Liver (tissue), 8 donors: ENCODE measurements at regions not wholly inside any gene's neighbourhood (a gene's known extent, or its start where the extent isn't known, plus 50 kb on each side); places are given as distances from the start of the nearest gene placed in this dataset.

ENCODE experiments used
- DNase-seq: peaks from one replicate; pipeline ENCODE4 v3.0.0-alpha.2; 2017; ENCODE audit warnings: low spot score
- H3K27ac ChIP-seq, 2 donors: one replicate each; pipeline ENCODE4 v1.7.0; 2013; ENCODE audit warnings: inconsistent platforms in 2 of 2, low read length in 2 of 2, control low read depth in 1 of 2, low read depth in 1 of 2, mild to moderate bottlenecking in 1 of 2
- H3K27me3 ChIP-seq, 4 donors: one replicate each; pipeline versions ENCODE4 v1.6.1 to v1.7.0; 2013; ENCODE audit warnings: low read length in 3 of 4, inconsistent platforms in 1 of 4, mild to moderate bottlenecking in 1 of 4, moderate library complexity in 1 of 4; ENCODE audit not compliant: control insufficient read depth in 4 of 4, insufficient read depth in 4 of 4
- H3K36me3 ChIP-seq, 4 donors: one replicate each; pipeline versions ENCODE4 v1.6.1 to v1.7.0; 2013; ENCODE audit warnings: low read length in 3 of 4, mild to moderate bottlenecking in 3 of 4, low read depth in 1 of 4, moderate library complexity in 1 of 4; ENCODE audit not compliant: control insufficient read depth in 4 of 4, insufficient read depth in 3 of 4
- H3K4me1 ChIP-seq, 4 donors: one replicate each; pipeline versions ENCODE4 v1.6.1 to v1.7.0; 2013; ENCODE audit warnings: low read length in 3 of 4, mild to moderate bottlenecking in 3 of 4, moderate library complexity in 1 of 4; ENCODE audit not compliant: control insufficient read depth in 4 of 4, insufficient read depth in 4 of 4
- H3K4me3 ChIP-seq, 3 donors: one replicate each; pipeline versions ENCODE4 v1.6.1 to v1.7.0; 2013; ENCODE audit warnings: low read length in 3 of 3, control low read depth in 1 of 3, low read depth in 1 of 3, mild to moderate bottlenecking in 1 of 3
- H3K9ac ChIP-seq, 2 donors: one replicate each; pipeline ENCODE4 v1.7.0; 2013; ENCODE audit warnings: low read length in 2 of 2, mild to moderate bottlenecking in 2 of 2, moderate library complexity in 2 of 2, control low read depth in 1 of 2, low read depth in 1 of 2
- H3K9me3 ChIP-seq, 4 donors: one replicate each; pipeline versions ENCODE4 v1.6.1 to v1.7.0; 2013; ENCODE audit warnings: low read length in 3 of 4; ENCODE audit not compliant: control insufficient read depth in 4 of 4
- ATF3 ChIP-seq: IDR thresholded peaks from 2 replicates; pipeline ENCODE4 v1.6.1; 2016; ENCODE audit warnings: antibody characterized with exemption
- EGR1 ChIP-seq, 2 donors: IDR thresholded peaks; 2 replicates each; pipeline ENCODE4 v1.6.1; 2016 to 2018; ENCODE audit warnings: antibody characterized with exemption in 2 of 2, low read depth in 2 of 2
- FOXA1 ChIP-seq: IDR thresholded peaks from 2 replicates; pipeline ENCODE4 v1.6.1; 2016; ENCODE audit warnings: antibody characterized with exemption
- FOXA2 ChIP-seq: IDR thresholded peaks from 2 replicates; pipeline ENCODE4 v1.6.1; 2016; ENCODE audit warnings: antibody characterized with exemption
- GABPA ChIP-seq, 2 donors: IDR thresholded peaks in 1 of 2; conservative IDR thresholded peaks in 1 of 2; 2 replicates each; pipeline ENCODE4 v1.6.1; 2016; ENCODE audit warnings: antibody characterized with exemption in 2 of 2, mild to moderate bottlenecking in 1 of 2, moderate library complexity in 1 of 2
- HNF4A ChIP-seq, 2 donors: conservative IDR thresholded peaks; 2 replicates each; pipeline ENCODE4 v1.6.1; 2016; ENCODE audit warnings: antibody characterized with exemption in 2 of 2, mild to moderate bottlenecking in 2 of 2
- HNF4G ChIP-seq: IDR thresholded peaks from 2 replicates; pipeline ENCODE4 v1.6.1; 2016; ENCODE audit warnings: antibody characterized with exemption
- JUND ChIP-seq, 2 donors: IDR thresholded peaks; 2 replicates each; pipeline ENCODE4 v1.6.1; 2016; ENCODE audit warnings: antibody characterized with exemption in 2 of 2
- NR2F2 ChIP-seq: IDR thresholded peaks from 2 replicates; pipeline ENCODE4 v1.6.1; 2016; ENCODE audit warnings: antibody characterized with exemption
- RXRA ChIP-seq, 2 donors: IDR thresholded peaks; 2 replicates each; pipeline ENCODE4 v1.6.1; 2017 to 2018; ENCODE audit warnings: antibody characterized with exemption in 2 of 2, mild to moderate bottlenecking in 1 of 2
- SP1 ChIP-seq: IDR thresholded peaks from 2 replicates; pipeline ENCODE4 v1.6.1; 2018; ENCODE audit warnings: antibody characterized with exemption, mild to moderate bottlenecking
- YY1 ChIP-seq: IDR thresholded peaks from 2 replicates; pipeline ENCODE4 v1.6.1; 2016; ENCODE audit warnings: antibody characterized with exemption, mild to moderate bottlenecking
- WGBS: extraction: QIAGEN DNeasy Blood & Tissue Kit; methylation state at CpG from one replicate; pipeline ENCODE4 v1.1.7; 2013; 5-methylcytosine and 5-hydroxymethylcytosine counted together
- TF ChIP-seq, protein P1 (sequence below): IDR thresholded peaks from 2 replicates; pipeline ENCODE4 v1.6.1; 2016; ENCODE audit warnings: antibody characterized with exemption, mild to moderate bottlenecking
- TF ChIP-seq, protein P2 (sequence below): IDR thresholded peaks from 2 replicates; pipeline ENCODE4 v1.6.1; 2016; ENCODE audit warnings: antibody characterized with exemption
- TF ChIP-seq, protein P3 (sequence below): fragments of 150-350 bp; IDR thresholded peaks from 2 replicates; pipeline ENCODE4 v1.5.1; 2017; ENCODE audit warnings: improper control_type of control experiment, low read depth, low read length; ENCODE audit not compliant: missing input control
- donor health status: healthy.
- donor health status: healthy.
- donor health status: healthy.
- donor health status: healthy.
- donor health status: healthy.

DNA sequence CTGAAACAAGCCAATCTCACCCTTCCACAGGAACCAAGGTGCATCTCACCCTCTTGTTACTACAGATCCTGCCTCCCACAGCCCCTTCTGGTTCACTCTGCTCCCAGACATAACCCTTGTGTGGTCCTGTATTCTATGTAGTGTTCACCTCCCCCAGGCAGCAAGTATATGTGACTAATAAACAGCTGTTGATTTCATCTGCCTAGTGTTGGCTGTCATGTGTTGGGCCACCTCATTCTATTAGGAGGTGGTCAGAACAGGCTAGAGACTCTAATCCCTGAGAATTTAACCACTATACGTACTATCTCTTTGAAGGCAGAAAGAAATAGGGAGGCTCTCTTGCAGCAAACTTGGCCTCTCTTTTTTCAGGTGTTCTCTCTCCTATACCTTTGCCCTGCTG is 134.3 kb upstream of the RPL34 start:
- H3K4me3 ChIP-seq = no peak overlapping the region
- no peaks in the 10 kb centered on the region for H3K4me1 ChIP-seq
- H3K9ac ChIP-seq = no peak overlapping the region
- DNase-seq = no peak
- no peaks in the 10 kb centered on the region for H3K36me3 ChIP-seq
- WGBS = 37% methylated on average over 1 of the region's 1 CpG
- no peak for TF ChIP-seq EGR1 (IDR thresholded peaks at IDR 0.05; ENCODE audit: low read depth in 2 of 2)
- no peak for TF ChIP-seq ATF3
- TF ChIP-seq, protein P1, sequence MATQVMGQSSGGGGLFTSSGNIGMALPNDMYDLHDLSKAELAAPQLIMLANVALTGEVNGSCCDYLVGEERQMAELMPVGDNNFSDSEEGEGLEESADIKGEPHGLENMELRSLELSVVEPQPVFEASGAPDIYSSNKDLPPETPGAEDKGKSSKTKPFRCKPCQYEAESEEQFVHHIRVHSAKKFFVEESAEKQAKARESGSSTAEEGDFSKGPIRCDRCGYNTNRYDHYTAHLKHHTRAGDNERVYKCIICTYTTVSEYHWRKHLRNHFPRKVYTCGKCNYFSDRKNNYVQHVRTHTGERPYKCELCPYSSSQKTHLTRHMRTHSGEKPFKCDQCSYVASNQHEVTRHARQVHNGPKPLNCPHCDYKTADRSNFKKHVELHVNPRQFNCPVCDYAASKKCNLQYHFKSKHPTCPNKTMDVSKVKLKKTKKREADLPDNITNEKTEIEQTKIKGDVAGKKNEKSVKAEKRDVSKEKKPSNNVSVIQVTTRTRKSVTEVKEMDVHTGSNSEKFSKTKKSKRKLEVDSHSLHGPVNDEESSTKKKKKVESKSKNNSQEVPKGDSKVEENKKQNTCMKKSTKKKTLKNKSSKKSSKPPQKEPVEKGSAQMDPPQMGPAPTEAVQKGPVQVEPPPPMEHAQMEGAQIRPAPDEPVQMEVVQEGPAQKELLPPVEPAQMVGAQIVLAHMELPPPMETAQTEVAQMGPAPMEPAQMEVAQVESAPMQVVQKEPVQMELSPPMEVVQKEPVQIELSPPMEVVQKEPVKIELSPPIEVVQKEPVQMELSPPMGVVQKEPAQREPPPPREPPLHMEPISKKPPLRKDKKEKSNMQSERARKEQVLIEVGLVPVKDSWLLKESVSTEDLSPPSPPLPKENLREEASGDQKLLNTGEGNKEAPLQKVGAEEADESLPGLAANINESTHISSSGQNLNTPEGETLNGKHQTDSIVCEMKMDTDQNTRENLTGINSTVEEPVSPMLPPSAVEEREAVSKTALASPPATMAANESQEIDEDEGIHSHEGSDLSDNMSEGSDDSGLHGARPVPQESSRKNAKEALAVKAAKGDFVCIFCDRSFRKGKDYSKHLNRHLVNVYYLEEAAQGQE = no peak
- no peak for TF ChIP-seq FOXA2
- TF ChIP-seq, protein P2, sequence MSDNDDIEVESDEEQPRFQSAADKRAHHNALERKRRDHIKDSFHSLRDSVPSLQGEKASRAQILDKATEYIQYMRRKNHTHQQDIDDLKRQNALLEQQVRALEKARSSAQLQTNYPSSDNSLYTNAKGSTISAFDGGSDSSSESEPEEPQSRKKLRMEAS = no peak
- TF ChIP-seq GABPA (IDR thresholded peaks at IDR 0.05 in 1 of 2, conservative IDR thresholded peaks at IDR 0.05 in 1 of 2) = no peak
- no peak for TF ChIP-seq HNF4A (conservative IDR thresholded peaks at IDR 0.05)
- TF ChIP-seq, protein P3, sequence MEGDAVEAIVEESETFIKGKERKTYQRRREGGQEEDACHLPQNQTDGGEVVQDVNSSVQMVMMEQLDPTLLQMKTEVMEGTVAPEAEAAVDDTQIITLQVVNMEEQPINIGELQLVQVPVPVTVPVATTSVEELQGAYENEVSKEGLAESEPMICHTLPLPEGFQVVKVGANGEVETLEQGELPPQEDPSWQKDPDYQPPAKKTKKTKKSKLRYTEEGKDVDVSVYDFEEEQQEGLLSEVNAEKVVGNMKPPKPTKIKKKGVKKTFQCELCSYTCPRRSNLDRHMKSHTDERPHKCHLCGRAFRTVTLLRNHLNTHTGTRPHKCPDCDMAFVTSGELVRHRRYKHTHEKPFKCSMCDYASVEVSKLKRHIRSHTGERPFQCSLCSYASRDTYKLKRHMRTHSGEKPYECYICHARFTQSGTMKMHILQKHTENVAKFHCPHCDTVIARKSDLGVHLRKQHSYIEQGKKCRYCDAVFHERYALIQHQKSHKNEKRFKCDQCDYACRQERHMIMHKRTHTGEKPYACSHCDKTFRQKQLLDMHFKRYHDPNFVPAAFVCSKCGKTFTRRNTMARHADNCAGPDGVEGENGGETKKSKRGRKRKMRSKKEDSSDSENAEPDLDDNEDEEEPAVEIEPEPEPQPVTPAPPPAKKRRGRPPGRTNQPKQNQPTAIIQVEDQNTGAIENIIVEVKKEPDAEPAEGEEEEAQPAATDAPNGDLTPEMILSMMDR = no peak
- TF ChIP-seq YY1 = no peak
- no peak overlapping the region for H3K27ac ChIP-seq
- peaks cover 0 to 4% (median 0%) of the 10 kb centered on the region in 4 donors for H3K27me3 ChIP-seq
- no peaks in the 10 kb centered on the region for H3K9me3 ChIP-seq

DNA sequence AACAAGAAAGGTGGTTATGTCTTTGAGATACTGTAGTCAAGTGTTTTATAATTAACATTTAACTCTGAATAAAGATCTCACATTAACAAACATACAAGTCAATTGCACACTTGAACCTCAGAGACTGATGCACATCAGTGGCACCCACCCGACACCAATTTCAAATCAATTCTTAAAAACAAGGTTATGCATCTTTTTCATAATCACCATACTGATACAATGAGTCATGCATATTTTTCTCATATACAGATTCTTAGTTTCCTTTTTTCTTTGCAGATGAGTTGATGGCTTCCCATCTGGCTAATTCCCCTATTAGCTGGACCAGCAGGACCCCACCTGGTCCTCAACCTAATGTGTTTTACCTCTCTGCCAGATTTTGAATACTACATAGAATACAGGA is 136.2 kb upstream of the RPL34 start:
- no peaks in the 10 kb centered on the region for H3K4me1 ChIP-seq
- TF ChIP-seq JUND (IDR thresholded peaks at IDR 0.05) (no peak), NR2F2 (no peak), ATF3 (no peak), YY1 (no peak), SP1 (no peak), HNF4G (no peak)
- WGBS = 88% methylated on average over 1 of the region's 1 CpG
- H3K27ac ChIP-seq = no peak overlapping the region
- peaks cover 0 to 4% (median 1%) of the 10 kb centered on the region in 4 donors for H3K27me3 ChIP-seq
- DNase-seq = no peak
- H3K36me3 ChIP-seq = no peaks in the 10 kb centered on the region
- no peak overlapping the region for H3K9ac ChIP-seq
- no peak overlapping the region for H3K4me3 ChIP-seq
- no peaks in the 10 kb centered on the region for H3K9me3 ChIP-seq

DNA sequence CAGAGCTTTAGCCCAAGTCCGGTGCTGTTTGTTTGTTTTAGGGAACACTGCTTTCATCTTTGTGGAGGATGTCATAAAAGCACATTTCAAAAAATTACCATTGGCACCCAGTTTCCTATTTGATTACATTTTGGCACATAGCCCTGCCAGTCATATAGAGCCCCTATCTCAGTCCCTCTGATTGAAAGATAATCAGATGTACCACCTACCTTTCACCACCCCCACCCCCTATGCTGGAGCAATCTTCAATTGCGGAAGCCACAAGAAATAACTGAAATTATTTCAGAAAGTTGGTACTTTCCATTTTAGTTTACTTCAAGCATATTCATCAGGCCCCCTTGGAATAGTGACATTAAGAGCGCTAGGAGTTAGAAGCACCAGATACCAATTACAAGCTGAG is 136.7 kb upstream of the RPL34 start:
- TF ChIP-seq FOXA2 (no peak), FOXA1 (no peak), YY1 (no peak), RXRA (IDR thresholded peaks at IDR 0.05) (no peak), JUND (IDR thresholded peaks at IDR 0.05) (no peak), NR2F2 (no peak)
- 77% methylated on average over 3 of the region's 3 CpGs for WGBS
- no peak for DNase-seq

More for the DNA sequence above, 136.7 kb upstream of the RPL34 start:
- Histone ChIP-seq H3K4me3 (no peak overlapping the region), H3K36me3 (no peaks in the 10 kb centered on the region), H3K27ac (no peak overlapping the region), H3K4me1 (no peaks in the 10 kb centered on the region), H3K27me3 (peaks cover 0 to 4% (median 1%) of the 10 kb centered on the region in 4 donors), H3K9ac (no peak overlapping the region), H3K9me3 (no peaks in the 10 kb centered on the region)
